IPS DF 19.7 (cell line): ENCODE measurements at regions not wholly inside any gene's neighbourhood (a gene's known extent, or its start where the extent isn't known, plus 50 kb on each side); places are given as distances from the start of the nearest gene placed in this dataset.

Source experiments
- DNase-seq: peaks from one replicate; pipeline ENCODE4 v3.0.0-alpha.2; 2013; ENCODE audit warnings: low read depth, low spot score

GRCh38 chrX:20433388-20433775, 166.7 kb upstream of the RPS6KA3 start:
- no peak for DNase-seq

GRCh38 chrX:20432746-20433387, 166.2 kb upstream of the RPS6KA3 start:
- DNase-seq: no peak

- no peak for DNase-seq
These were observed 165.3 kb upstream of the RPS6KA3 start for GRCh38 chrX:20432048-20432447.

GRCh38 chrX:20431486-20431885, 164.8 kb upstream of the RPS6KA3 start:
- no peak for DNase-seq

GRCh38 chrX:20427173-20427770, 160.6 kb upstream of the RPS6KA3 start:
- no peak for DNase-seq

- no peak for DNase-seq
These were observed 155.0 kb upstream of the RPS6KA3 start for GRCh38 chrX:20421697-20422096.

- no peak for DNase-seq
These were observed 154.6 kb upstream of the RPS6KA3 start for GRCh38 chrX:20421275-20421674.

- no peak for DNase-seq
These were observed 153.3 kb upstream of the RPS6KA3 start for GRCh38 chrX:20420058-20420457.

- DNase-seq: no peak
These were observed 151.9 kb upstream of the RPS6KA3 start for GRCh38 chrX:20418379-20419150.

- DNase-seq: no peak
These were observed 148.2 kb upstream of the RPS6KA3 start for GRCh38 chrX:20414762-20415445.

GRCh38 chrX:20414066-20414465, 147.4 kb upstream of the RPS6KA3 start:
- DNase-seq: no peak

GRCh38 chrX:20412871-20413486, 146.3 kb upstream of the RPS6KA3 start:
- DNase-seq: no peak

GRCh38 chrX:20410540-20410939, 143.8 kb upstream of the RPS6KA3 start:
- DNase-seq: no peak

GRCh38 chrX:20409991-20410390, 143.3 kb upstream of the RPS6KA3 start:
- DNase-seq: no peak

GRCh38 chrX:20402956-20403355, 136.2 kb upstream of the RPS6KA3 start:
- DNase-seq: no peak

- DNase-seq: no peak
These were observed 133.2 kb upstream of the RPS6KA3 start for GRCh38 chrX:20399728-20400414.

GRCh38 chrX:20397587-20397986, 130.9 kb upstream of the RPS6KA3 start:
- DNase-seq: no peak

- DNase-seq: no peak
These were observed 127.7 kb upstream of the RPS6KA3 start for GRCh38 chrX:20394451-20394850.

- DNase-seq: no peak
These were observed 127.2 kb upstream of the RPS6KA3 start for GRCh38 chrX:20393944-20394343.

GRCh38 chrX:20388594-20388993, 121.9 kb upstream of the RPS6KA3 start:
- no peak for DNase-seq

- DNase-seq: no peak
These were observed 116.8 kb upstream of the RPS6KA3 start for GRCh38 chrX:20383477-20383876.
